H9 (cell line): ENCODE measurements at regions not wholly inside any gene's neighbourhood (a gene's known extent, or its start where the extent isn't known, plus 50 kb on each side); places are given as distances from the start of the nearest gene placed in this dataset.

Source experiments
- DNase-seq: peaks from one replicate; pipeline ENCODE4 v3.0.0-alpha.2; 2017
- H2AFZ ChIP-seq: one replicate; pipeline ENCODE4 v1.6.1; 2013; ENCODE audit warnings: mild to moderate bottlenecking, low read length, control low read depth, moderate library complexity
- H2AK5ac ChIP-seq: 2 replicates; pipeline ENCODE4 v1.6.1; 2013; ENCODE audit warnings: low read length, control low read depth, mixed read lengths; ENCODE audit not compliant: insufficient read length
- H2BK120ac ChIP-seq: one replicate; pipeline ENCODE4 v1.6.1; 2013; ENCODE audit warnings: low read depth, mild to moderate bottlenecking, low read length, control low read depth, inconsistent platforms; ENCODE audit not compliant: poor library complexity, severe bottlenecking
- H2BK12ac ChIP-seq: 2 replicates; pipeline ENCODE4 v1.6.1; 2013; ENCODE audit warnings: low read length, control low read depth, mixed read lengths, low read depth; ENCODE audit not compliant: insufficient read length
- H2BK15ac ChIP-seq: 2 replicates; pipeline ENCODE4 v1.6.1; 2013; ENCODE audit warnings: low read depth, low read length, control low read depth
- H2BK20ac ChIP-seq: one replicate; pipeline ENCODE4 v1.6.1; 2013; ENCODE audit warnings: low read depth, mild to moderate bottlenecking, low read length, control low read depth, inconsistent platforms; ENCODE audit not compliant: poor library complexity, severe bottlenecking
- H2BK5ac ChIP-seq: 2 replicates; pipeline ENCODE4 v1.6.1; 2013; ENCODE audit warnings: low read length, control low read depth, mixed read lengths; ENCODE audit not compliant: insufficient read length
- H3K14ac ChIP-seq: 2 replicates; pipeline ENCODE4 v1.6.1; 2013; ENCODE audit warnings: low read length, control low read depth; ENCODE audit not compliant: insufficient read depth
- H3K18ac ChIP-seq: 2 replicates; pipeline ENCODE4 v1.6.1; 2013; ENCODE audit warnings: low read depth, mild to moderate bottlenecking, mixed read lengths, low read length, control low read depth; ENCODE audit not compliant: insufficient read length
- H3K23ac ChIP-seq: 2 replicates; pipeline ENCODE4 v1.6.1; 2013; ENCODE audit warnings: low read length, control low read depth, mixed read lengths, low read depth; ENCODE audit not compliant: insufficient read length
- H3K23me2 ChIP-seq: 2 replicates; pipeline ENCODE4 v1.6.1; 2013; ENCODE audit warnings: low read depth, mild to moderate bottlenecking, mixed read lengths, low read length, control low read depth; ENCODE audit not compliant: insufficient read length, poor library complexity, severe bottlenecking
- H3K27ac ChIP-seq: 2 replicates; pipeline ENCODE4 v1.5.1; 2013; ENCODE audit warnings: low read length, control low read depth, mixed read lengths, low read depth; ENCODE audit not compliant: insufficient read length
- H3K27me3 ChIP-seq: 2 replicates; pipeline ENCODE4 v1.6.1; 2013; ENCODE audit warnings: low read length, control low read depth, inconsistent platforms; ENCODE audit not compliant: insufficient read depth
- H3K4ac ChIP-seq: 2 replicates; pipeline ENCODE4 v1.6.1; 2013; ENCODE audit warnings: low read depth, mild to moderate bottlenecking, control low read depth, inconsistent platforms, low read length, moderate library complexity
- H3K4me1 ChIP-seq: 2 replicates; pipeline ENCODE4 v1.6.1; 2013; ENCODE audit warnings: low read length, control low read depth, inconsistent platforms; ENCODE audit not compliant: insufficient read depth
- H3K4me2 ChIP-seq: 2 replicates; pipeline ENCODE4 v1.6.1; 2013; ENCODE audit warnings: low read length, control low read depth, mixed read lengths; ENCODE audit not compliant: insufficient read length, insufficient read depth
- H3K56ac ChIP-seq: 2 replicates; pipeline ENCODE4 v1.6.1; 2013; ENCODE audit warnings: low read depth, mild to moderate bottlenecking, mixed read lengths, low read length, control low read depth; ENCODE audit not compliant: insufficient read length
- H3K79me1 ChIP-seq: 2 replicates; pipeline ENCODE4 v1.6.1; 2013; ENCODE audit warnings: low read depth, mild to moderate bottlenecking, moderate library complexity, low read length, control low read depth, inconsistent platforms; ENCODE audit not compliant: insufficient read depth, poor library complexity, severe bottlenecking
- H3K79me2 ChIP-seq: 2 replicates; pipeline ENCODE4 v1.6.1; 2013; ENCODE audit warnings: low read length, control low read depth, inconsistent platforms; ENCODE audit not compliant: insufficient read depth
- H3K9ac ChIP-seq: 2 replicates; pipeline ENCODE4 v1.6.1; 2013; ENCODE audit warnings: low read length, control low read depth, mixed read lengths; ENCODE audit not compliant: insufficient read length; ENCODE audit errors: extremely low read depth
- H3K9me3 ChIP-seq: one replicate; pipeline ENCODE4 v1.6.1; 2013; ENCODE audit warnings: low read depth, low read length, inconsistent platforms; ENCODE audit not compliant: control insufficient read depth
- H3T11ph ChIP-seq: one replicate; pipeline ENCODE4 v1.6.1; 2013; ENCODE audit warnings: mild to moderate bottlenecking, low read length, control low read depth, inconsistent platforms
- H4K20me1 ChIP-seq: one replicate; pipeline ENCODE4 v1.6.1; 2013; ENCODE audit not compliant: control insufficient read depth, insufficient read length, insufficient read depth
- H4K5ac ChIP-seq: 2 replicates; pipeline ENCODE4 v1.6.1; 2013; ENCODE audit warnings: low read depth, mild to moderate bottlenecking, mixed read lengths, low read length, control low read depth; ENCODE audit not compliant: insufficient read length
- H4K8ac ChIP-seq: replicated peaks from 2 replicates; pipeline ENCODE4 v1.6.1; 2013; ENCODE audit warnings: low read length, control low read depth, mixed read lengths, low read depth; ENCODE audit not compliant: insufficient read length
- H4K91ac ChIP-seq: 2 replicates; pipeline ENCODE4 v1.6.1; 2013; ENCODE audit warnings: low read depth, mild to moderate bottlenecking, moderate library complexity, mixed read lengths, low read length, control low read depth; ENCODE audit not compliant: insufficient read length
- H3K27ac Mint-ChIP-seq, 3 experiments: 2 replicates in 2 of 3; 3 replicates in 1 of 3; pipeline ENCODE4 v1.8.0; 2020 to 2021; ENCODE audit warnings: mixed read lengths in 3 of 3, mild to moderate bottlenecking in 1 of 3, moderate library complexity in 1 of 3
- H3K27me3 Mint-ChIP-seq: 2 replicates; pipeline ENCODE4 v1.8.0; 2021; ENCODE audit warnings: low read depth, mild to moderate bottlenecking, moderate library complexity, mixed read lengths
- H3K36me3 Mint-ChIP-seq, 3 experiments: 2 replicates in 2 of 3; 3 replicates in 1 of 3; pipeline ENCODE4 v1.8.0; 2020 to 2021; ENCODE audit warnings: low read depth in 3 of 3, mixed read lengths in 3 of 3; ENCODE audit not compliant: insufficient read depth in 1 of 3
- H3K4me1 Mint-ChIP-seq, 2 experiments: 2 replicates each; pipeline ENCODE4 v1.8.0; 2020; ENCODE audit warnings: mixed read lengths in 2 of 2
- H3K4me3 Mint-ChIP-seq, 2 experiments: 2 replicates in 1 of 2; 3 replicates in 1 of 2; pipeline ENCODE4 v1.8.0; 2020 to 2021; ENCODE audit warnings: mild to moderate bottlenecking in 2 of 2, mixed read lengths in 2 of 2, moderate library complexity in 1 of 2
- H3K9me3 Mint-ChIP-seq, 2 experiments: 2 replicates in 1 of 2; 3 replicates in 1 of 2; pipeline ENCODE4 v1.8.0; 2020; ENCODE audit warnings: mild to moderate bottlenecking in 2 of 2, mixed read lengths in 2 of 2, moderate library complexity in 1 of 2
- CTCF ChIP-seq: fragments of 200-600 bp; sonication (generic); conservative IDR thresholded peaks from 3 replicates; pipeline ENCODE4 v1.8.0; 2021; ENCODE audit warnings: antibody characterized with exemption, mild to moderate bottlenecking
- WGBS: extraction: QIAGEN DNeasy Blood & Tissue Kit; methylation state at CpG from one replicate; pipeline ENCODE4 v1.1.7; 2013; ENCODE audit warnings: missing lambda C conversion rate, low lambda C conversion rate, mixed read lengths; ENCODE audit not compliant: insufficient read length; ENCODE audit errors: extremely low coverage; 5-methylcytosine and 5-hydroxymethylcytosine counted together

GRCh38 chr5:142475102-142475513 is 150.3 kb upstream of the SPRY4 start:
- no peak overlapping the region for H2BK20ac ChIP-seq
- H3K56ac ChIP-seq, result no peak overlapping the region
- H4K91ac ChIP-seq, result no peak overlapping the region
- TF ChIP-seq CTCF, result no peak
- no peak overlapping the region for H3K9ac ChIP-seq
- no peaks in the 10 kb centered on the region for H3K79me1 ChIP-seq
- H3K4me1 Mint-ChIP-seq, result peaks cover 24 to 27% of the 10 kb centered on the region in 2 experiments
- no peaks in the 10 kb centered on the region for H3K79me2 ChIP-seq
- H2BK120ac ChIP-seq, result no peak overlapping the region
- peaks cover 5% of the 10 kb centered on the region; the same call in 1 of the 2 replicates for H3K27me3 Mint-ChIP-seq
- H2BK12ac ChIP-seq, result no peak overlapping the region
- H3K23ac ChIP-seq, result no peak overlapping the region
- H4K8ac ChIP-seq, result no peak overlapping the region
- no peaks in the 10 kb centered on the region for H3K27me3 ChIP-seq
- no CpG with 5 or more reads among the region's 2 CpGs for WGBS
- no peak overlapping the region for H3K4me3 Mint-ChIP-seq
- no peaks in the 10 kb centered on the region for H4K20me1 ChIP-seq
- no peak overlapping the region for H3K4ac ChIP-seq
- H3K9me3 Mint-ChIP-seq, result peaks cover 11 to 19% of the 10 kb centered on the region in 2 experiments
- no peak overlapping the region for H3K14ac ChIP-seq
- H3K18ac ChIP-seq, result no peak overlapping the region
- no peak overlapping the region for H3K27ac ChIP-seq
- no peak overlapping the region for H2AFZ ChIP-seq
- no peak overlapping the region for H4K5ac ChIP-seq
- peaks cover 10% of the 10 kb centered on the region for H3K9me3 ChIP-seq
- peak; percentile 66 for DNase-seq
- H3K23me2 ChIP-seq, result no peaks in the 10 kb centered on the region
- H2BK5ac ChIP-seq, result no peak overlapping the region
- H2AK5ac ChIP-seq, result no peak overlapping the region
- no peak overlapping the region for H3K4me2 ChIP-seq
- H3K36me3 Mint-ChIP-seq, result peaks cover 13 to 20% (median 16%) of the 10 kb centered on the region in 3 experiments
- no peak overlapping the region for H2BK15ac ChIP-seq
- no peak overlapping the region for H3T11ph ChIP-seq
- H3K27ac Mint-ChIP-seq, result no peak overlapping the region
- peaks cover 6% of the 10 kb centered on the region; the same call in 1 of the 2 replicates for H3K4me1 ChIP-seq
